Skeletal muscle cell (primary cell): ENCODE measurements at regions not wholly inside any gene's neighbourhood (a gene's known extent, or its start where the extent isn't known, plus 50 kb on each side); places are given as distances from the start of the nearest gene placed in this dataset.
"Not testable (repeated sequence)": the region's sequence is repeated elsewhere in the genome, so short reads cannot be mapped to it uniquely, and the experiment has no call there.

Experiments used
- DNase-seq: peaks from one replicate; pipeline ENCODE4 v3.0.0-alpha.2; 2010; ENCODE audit warnings: low read depth
- H3K4me3 ChIP-seq: 2 replicates; pipeline ENCODE4 v1.5.1; 2011; ENCODE audit warnings: low read depth, mild to moderate bottlenecking, control low read depth, low read length, moderate library complexity

DNA sequence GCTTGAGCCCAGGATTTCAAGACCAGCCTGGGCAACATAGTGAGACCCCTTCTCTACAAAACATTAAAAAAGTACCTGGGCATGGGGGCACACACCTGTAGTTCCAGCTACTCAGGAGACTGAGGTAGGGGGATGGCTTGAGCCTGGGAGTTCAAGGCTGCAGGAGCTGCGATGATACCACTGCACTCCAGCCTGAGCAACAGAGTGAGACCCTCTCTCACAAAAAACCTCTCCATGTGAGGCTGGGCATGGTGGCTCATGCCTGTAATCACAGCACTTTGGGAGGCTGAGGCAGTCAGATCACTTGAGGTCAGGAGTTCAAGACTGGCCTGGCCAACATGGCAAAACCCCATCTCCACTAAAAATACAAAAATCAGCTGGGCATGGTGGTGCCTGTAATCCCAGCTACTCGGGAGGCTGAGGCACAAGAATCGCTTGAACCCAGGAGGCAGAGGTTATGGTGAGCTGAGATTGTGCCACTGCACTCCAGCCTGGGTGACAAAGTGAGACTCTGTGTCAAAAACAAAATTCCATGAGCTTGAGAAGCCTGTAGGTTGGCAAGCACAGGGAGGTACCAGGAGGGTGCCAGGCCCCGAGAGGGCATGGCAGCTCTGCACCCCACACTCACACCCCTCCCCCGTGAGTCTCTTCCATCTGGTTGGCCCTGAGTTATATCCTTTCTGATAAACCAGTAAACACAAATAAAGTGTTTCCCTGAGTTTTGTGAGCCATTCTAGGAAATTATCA, 88.8 kb downstream of the KCNJ18 start:
- not testable (repeated sequence) for H3K4me3 ChIP-seq, DNase-seq

DNA sequence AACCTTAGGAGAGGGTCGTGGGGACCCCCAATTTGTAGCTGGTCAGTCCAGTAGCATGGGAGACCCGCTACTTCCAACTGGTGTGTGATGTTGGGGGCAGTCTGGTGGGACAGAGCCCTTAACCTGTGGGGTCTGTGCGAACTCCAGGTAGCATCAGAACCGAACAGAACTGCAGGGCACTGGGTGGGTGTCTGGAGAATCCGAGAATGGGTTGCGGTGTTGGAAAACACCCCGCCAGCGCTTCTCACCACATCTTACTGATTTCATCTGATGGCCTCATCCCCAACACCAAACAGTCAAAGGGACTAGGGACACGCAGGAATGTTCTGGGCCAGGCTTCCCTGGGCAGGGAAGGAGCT, 89.3 kb downstream of the KCNJ18 start:
- not testable (repeated sequence) for H3K4me3 ChIP-seq, DNase-seq

DNA sequence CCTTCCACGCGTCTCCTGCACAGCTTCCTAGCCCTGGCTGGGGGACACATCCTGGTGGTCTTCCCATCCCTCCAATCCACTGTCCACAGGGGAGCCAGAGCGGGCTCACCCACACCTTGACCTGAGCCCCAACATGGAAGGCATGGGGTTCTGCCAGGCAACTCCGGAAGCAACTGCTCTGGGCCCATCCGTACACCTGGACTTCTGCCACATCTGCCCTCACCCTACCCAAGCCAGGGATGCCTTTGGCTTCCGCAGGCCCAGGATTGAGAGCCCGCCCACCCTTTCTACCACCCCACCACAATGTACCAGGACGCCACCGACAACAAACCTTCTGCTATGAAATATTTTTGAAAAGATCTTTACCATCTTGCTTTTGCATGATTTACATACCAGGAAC, 89.8 kb downstream of the KCNJ18 start:
- DNase-seq, H3K4me3 ChIP-seq: not testable (repeated sequence)

DNA sequence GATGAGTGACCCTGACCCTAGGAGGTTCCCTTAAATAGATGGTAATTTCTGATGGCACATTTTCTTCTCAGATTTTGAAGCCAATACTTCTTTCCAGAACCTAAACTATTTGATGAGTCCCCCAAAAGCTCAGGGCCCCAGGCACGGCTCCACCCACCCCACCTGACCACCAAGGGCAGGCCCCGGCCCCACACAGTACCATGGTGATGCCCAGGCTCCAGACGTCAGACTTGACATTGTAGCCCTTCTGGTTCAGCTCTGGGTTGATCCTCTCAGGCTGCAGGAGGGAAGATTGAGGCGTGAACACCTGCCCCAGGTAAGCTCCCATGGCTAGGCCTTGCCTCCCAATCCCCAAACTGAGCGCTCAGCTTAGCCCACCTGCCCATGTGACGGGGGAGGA, 90.3 kb downstream of the KCNJ18 start:
- not testable (repeated sequence) for H3K4me3 ChIP-seq, DNase-seq

DNA sequence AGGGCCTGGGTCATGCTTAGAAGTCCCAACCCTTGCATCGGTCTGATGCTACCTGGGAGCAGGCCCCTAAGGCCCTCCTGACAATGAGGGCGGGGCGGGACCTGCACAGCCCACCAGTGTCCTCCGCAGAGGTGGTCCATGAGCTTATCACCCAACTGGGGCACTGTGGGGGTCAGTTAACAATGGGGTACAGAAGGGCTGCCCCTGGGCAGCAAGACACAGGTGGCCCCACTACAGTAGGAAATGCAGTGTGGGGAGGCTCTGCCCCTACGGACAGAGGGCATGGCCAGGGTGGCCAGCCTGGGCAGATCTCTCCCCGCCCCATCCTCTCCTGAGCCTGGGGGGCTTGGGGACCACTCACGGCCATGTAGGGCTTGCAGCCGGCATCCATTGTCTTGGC, 90.7 kb downstream of the KCNJ18 start:
- not testable (repeated sequence) for H3K4me3 ChIP-seq, DNase-seq

DNA sequence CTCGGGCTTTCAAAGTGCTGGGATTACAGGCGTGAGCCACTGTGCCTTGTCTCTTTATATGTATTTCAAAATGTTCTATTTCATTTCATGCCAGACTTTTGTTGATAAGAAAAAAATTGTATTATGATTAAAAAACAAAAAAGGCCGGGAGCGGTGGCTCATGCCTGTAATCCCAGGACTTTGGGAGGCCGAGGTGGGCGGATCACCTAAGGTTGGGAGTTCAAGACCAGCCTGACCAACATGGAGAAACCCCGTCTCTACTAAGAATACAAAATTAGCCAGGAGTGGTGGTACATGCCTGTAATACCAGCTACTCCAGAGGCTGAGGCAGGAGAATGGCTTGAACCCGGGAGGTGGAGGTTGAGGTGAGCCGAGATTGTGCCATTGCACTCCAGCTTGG, 121.9 kb downstream of the KCNJ18 start:
- not testable (repeated sequence) for H3K4me3 ChIP-seq, DNase-seq

DNA sequence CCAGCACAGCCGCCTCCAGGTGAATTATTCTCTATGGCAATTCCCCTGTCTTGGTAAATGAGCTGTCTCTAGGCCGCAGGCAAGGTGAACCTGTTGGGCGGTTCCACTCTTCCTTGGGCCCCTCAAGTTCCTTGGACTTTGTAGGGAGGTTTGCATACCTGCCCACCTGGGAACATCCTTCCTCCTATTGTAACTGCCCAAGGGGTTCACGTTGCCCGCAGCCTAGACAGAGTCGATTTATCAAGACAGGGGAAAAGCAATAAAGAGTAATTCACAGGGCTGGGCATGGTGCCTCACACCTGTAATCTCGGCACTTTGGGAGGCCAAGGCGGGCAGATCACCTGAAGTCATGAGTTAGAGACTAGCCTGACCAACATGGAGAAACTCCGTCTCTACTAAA, 122.5 kb downstream of the KCNJ18 start:
- no peak for DNase-seq
- no peak overlapping the region for H3K4me3 ChIP-seq

DNA sequence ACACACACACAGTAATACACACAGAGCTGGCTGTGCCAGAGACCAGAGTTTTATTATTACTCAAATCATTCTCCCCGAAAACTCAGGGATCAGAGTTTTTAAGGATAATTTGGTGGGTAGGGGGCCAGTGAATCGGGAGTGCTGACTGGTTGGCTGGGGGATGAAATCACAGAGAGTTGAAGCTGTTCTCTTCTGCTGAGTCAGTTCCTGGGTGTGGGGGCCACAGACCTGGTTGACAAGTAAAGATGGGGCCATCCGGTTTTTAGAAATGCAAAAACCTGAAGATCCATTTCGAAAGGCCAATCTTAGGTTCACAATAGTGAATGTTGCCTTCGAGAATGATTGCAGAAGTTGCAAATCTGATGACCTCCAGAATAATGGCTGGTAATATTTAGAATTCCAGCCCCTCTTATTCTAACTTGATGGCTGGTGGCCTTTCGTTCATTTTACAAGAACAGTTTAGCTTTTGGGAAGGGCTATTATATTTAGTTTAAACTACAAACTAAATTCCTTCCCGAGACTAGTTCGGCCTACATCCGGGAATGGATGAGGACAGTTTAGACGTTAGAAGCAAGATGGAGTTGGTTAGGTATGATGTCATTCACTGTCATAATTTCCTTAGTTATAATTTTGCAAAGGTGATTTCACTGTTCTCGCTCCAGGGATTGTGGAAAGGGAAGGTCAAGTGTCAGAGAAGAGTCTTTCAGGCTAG, 123.2 kb downstream of the KCNJ18 start:
- no peak for DNase-seq
- H3K4me3 ChIP-seq: no peak overlapping the region

DNA sequence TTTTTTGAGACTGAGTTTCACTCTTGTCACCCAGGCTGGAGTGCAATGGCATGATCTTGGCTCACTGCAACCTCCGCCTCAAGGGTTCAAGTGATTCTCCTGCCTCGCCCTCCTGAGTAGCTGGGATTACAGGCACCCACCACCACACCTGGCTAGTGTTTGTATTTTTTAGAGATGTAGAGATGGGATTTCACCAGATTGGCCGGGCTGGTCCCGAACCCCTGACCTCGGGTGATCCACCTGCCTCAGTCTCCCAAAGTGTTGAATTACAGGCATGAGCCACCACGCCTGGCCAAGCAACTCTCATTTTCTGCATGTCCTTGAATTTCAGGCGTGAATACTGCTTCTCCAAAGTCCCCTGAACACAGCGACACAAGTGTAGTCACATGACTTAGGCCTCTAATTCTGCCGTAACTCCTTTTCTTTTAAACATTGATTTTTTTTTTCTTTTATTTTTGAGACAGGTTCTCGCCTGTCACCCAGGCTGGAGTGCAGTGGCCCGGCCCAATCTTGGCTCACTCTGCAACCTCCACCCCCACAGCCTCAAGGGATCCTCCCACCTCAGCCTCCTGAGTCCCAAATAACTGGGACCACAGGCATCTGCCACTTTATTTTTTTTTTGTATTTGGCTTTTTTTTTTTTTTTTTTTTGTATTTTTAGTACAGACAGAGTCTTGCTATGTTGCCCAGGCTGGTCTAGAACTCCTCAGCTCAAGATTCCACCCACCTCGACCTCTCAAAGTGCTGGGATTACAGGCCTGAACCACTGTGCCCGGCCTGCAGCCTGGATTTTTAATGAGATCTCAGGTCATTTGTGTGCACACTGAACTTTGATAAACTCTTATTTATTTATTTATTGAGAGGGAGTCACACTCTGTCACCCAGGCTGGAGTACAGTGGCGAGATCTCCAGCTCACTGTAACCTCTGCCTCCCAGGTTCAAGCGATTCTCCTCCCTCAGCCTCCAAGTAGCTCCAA, 124.6 kb downstream of the KCNJ18 start:
- no peak for DNase-seq
- no peak overlapping the region for H3K4me3 ChIP-seq

DNA sequence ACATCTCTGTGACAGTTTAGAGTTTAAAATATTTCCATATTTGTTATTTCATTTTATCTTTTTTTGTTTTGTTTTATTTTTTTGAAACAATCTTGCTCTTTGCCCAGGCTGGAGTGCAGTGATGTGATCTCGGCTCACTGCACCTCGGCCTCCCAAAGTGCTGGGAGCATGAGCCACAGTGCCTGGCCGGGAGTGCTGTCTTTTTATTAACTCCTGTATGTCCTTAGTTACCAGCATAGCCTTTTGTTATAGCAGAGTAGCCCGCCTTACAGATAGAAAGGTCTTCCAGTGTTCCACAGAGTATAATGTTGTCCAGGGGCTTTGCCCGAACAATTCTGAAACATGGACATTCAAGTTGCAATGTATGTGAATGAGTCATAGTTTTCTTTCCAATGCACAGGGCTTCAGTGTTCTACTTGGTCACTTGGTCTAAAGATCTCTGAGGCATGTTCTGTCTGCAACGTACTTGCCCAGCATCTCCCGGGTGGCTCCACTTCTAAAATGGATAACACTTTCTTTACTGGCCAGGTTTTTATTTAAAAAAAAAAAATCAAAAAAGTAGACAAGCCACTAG, 125.6 kb downstream of the KCNJ18 start:
- DNase-seq: no peak
- H3K4me3 ChIP-seq: no peak overlapping the region

DNA sequence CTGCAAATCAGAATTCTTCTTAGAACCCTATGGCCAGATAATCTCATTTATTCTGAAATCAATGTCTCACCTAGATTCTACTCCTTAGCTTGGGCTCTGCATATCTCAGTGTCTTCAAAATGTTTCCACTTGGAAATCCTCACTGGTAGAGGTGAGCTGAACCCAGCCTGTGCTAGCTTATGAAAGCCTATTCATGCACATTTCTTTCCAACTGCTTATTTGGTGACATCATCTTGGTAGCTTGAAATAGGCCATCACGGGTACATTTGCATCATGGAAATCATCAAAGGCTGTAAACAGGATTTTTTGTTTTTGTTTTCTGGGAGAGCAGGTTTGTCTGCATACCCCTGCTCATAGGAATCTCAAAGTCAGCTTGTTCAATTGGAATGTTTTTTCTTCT, 130.8 kb downstream of the KCNJ18 start:
- DNase-seq: no peak
- no peak overlapping the region for H3K4me3 ChIP-seq

DNA sequence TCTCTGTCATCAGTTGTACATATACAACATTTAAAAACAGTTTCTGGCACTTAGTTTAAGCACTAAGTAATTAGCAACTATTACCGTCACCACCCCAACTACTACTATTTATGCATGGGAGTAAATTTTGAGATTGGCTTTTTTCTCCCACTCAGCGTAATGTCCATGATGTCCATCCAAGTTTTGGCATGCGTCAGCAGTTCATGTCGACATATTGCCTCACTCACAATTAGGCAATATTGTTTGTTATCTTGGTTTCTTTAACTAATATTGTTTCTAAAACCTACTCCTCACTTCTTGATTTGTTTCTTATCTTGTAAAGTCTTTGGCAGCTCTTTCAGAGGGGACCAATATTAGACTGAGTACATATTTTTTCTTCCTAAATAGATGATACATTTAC, 131.3 kb downstream of the KCNJ18 start:
- no peak for DNase-seq
- no peak overlapping the region for H3K4me3 ChIP-seq

DNA sequence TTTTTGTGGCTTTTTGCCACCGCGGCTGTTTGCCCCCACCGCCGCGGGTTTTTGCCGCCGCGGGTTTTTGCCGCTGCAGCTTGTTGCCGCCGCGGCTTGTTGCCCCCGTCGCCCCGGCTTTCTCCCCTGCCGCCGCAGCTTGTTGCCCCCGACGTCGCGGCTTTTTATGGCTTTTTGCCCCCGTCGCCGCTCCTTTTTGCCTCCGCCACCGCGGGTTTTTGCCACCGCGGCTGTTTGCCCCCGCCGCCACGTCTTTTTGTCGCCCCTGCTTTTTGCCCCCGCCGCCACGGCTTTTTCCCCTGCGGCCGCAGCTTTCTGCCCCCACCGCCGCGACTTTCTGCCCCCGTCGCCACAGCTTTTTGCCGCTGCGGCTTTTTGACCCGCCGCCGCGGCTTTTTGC, 149.5 kb downstream of the KCNJ18 start:
- H3K4me3 ChIP-seq: no peak overlapping the region
- no peak for DNase-seq

DNA sequence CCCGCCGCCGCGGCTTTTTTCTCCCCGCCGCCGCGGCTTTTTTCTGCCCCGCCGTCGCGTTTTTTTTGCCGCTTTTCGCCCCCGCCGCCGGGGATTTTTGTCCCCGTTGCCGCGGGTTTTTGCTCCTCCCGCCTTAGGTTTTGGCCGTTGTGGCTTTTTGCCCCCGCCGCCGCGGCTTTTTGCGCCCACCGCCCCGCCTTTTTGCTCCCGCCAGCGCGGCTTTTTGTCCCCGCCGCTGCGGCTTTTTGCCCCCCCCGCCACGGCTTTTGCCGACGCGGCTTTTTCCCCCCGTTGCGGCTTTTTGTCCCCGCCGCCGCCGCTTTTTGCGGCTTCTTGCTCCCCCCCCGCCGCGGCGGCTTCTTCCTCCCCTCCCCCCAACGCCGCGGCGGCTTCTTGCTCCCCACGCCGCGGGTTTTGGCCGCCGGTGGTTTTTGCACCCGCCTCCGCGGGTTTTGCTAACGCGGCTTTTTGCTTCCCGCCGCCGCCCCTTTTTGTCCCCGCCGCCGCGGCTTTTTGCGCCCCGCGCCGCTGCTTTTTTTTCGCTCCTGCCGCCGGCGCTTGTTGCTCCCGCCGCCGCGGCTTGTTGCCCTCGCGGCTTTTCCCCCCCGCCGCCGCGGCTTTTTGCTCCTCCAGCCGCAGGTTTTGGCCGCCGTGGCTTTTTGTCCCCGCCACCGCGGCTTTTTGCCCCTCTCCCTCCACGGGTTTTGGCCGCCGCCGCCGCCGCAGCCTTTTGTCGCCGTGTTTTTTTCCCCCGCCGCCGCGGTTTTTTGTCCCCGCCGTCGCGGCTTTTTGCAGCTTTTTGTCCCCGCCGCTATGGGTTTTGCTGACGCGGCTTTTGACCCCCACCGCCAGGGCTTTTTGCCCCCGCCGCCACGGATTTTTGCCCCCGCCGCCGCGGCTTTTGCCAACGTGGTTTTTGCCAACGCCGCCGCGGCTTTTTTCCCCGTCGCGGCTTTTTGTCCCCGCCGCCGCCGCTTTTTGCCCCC, 150.3 kb downstream of the KCNJ18 start:
- peak overlapping the region; percentile 37 for H3K4me3 ChIP-seq
- no peak for DNase-seq

DNA sequence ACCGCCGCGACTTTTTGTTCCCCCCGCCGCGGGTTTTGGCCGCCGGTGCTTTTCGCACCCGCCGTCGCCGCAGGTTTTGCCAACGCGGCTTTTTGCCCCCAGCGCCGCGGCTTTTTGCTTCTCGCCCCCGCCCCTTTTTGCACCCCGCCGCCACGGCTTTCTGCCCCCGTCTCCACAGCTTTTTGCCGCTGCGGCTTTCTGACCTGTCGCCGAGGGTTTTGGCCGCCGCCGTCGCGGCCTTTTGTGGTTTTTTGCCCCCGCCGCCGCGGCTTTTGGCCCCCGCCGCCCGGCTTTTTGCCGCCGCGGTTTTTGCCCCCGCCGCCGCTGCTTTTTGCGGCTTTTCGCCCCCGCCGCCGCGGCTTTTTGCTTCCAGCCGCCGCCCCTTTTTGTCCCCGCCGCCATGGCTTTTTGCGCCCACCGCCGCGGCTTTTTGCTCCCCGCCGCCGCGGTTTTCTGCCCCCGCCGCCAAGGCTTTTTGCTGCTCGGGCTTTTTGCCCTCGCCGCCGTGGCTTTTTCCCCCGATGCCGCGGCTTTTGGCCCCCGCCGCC, 151.1 kb downstream of the KCNJ18 start:
- DNase-seq: no peak
- H3K4me3 ChIP-seq: no peak overlapping the region

DNA sequence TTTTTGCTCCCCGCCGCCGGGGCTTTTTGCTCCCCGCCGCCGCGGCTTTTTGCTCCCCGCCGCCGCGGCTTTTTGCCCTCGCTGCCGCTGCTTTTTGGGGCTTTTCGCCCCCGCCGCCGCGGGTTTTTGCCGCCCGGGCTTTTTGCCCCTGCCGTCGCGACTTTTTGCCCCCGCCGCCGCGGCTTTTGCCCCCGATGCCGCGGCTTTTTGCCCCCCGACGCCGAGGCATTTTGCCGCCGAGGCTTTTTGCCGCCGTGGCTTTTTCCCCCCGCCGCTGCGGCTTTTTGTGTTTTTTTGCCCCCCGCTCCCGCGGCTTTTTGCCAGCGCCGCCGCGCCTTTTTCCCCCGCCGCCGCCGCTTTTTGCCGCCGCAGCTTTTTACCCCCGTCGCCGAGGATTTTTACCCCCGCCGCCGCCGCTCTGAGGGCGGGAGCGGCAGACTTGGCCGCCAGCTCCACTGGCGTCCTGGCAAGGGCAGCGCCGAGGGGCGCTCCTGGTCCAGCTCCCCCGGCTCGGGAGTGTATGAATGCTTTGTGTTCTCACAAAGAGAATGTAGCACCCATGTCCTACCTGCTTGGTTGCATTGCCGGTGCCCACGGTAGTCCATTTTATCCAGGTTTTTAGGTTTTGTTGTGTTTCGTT, 151.7 kb downstream of the KCNJ18 start:
- H3K4me3 ChIP-seq: no peak overlapping the region
- DNase-seq: no peak

DNA sequence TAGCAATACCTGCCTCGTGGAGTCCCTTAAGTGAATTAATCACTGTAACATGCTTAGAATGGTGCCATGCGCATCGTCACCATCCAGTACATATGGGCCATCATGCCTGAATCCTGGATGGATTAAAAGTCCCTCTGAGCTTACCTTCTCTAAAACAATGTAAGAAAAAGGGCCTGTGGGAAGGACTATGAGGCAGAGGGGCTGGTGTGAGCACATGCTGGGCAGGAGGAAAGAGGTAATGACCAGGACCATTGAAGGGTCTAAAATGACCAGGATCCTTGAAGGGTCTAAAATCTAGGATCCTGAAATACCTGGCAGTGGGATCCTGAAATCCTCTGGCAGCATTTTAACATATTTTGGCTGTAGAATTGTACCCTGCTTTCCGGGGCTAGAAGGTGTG, 156.2 kb downstream of the KCNJ18 start:
- not testable (repeated sequence) for DNase-seq, H3K4me3 ChIP-seq

DNA sequence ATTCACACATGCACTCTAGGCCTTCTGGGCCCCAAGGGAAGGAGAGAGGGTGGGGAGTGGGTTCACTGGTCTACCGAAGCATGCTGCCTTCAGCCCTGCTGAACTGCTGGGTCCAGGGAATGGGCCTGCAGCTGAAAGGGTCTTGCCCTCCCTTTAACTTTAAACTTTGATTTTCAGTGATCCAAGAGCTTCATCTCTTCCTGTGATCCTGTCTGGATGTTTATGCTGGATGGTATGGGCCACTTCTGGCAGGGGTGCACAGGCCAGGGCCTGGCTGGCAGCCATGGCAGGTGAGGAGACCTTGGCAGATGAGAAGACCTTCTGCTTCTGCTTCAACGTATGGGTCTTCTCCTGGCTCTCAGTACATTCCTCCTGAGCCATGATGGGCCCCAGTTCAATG, 156.7 kb downstream of the KCNJ18 start:
- not testable (repeated sequence) for H3K4me3 ChIP-seq, DNase-seq
